Mesodermal cell (in vitro differentiated cells): ENCODE measurements at regions not wholly inside any gene's neighbourhood (a gene's known extent, or its start where the extent isn't known, plus 50 kb on each side); places are given as distances from the start of the nearest gene placed in this dataset.

Source experiments
- H3K27ac ChIP-seq: 2 replicates; pipeline ENCODE4 v1.7.0; 2013; ENCODE audit warnings: mild to moderate bottlenecking, low read depth, low read length, moderate library complexity; ENCODE audit not compliant: severe bottlenecking
- H3K36me3 ChIP-seq: 2 replicates; pipeline ENCODE4 v1.7.1; 2013; ENCODE audit warnings: mild to moderate bottlenecking, low read length, moderate library complexity; ENCODE audit not compliant: control insufficient read depth, insufficient read depth
- H3K4me1 ChIP-seq: one replicate; pipeline ENCODE4 v1.7.1; 2013; ENCODE audit warnings: mild to moderate bottlenecking, low read length; ENCODE audit not compliant: insufficient read depth, control insufficient read depth, poor library complexity, severe bottlenecking
- H3K4me3 ChIP-seq: 2 replicates; pipeline ENCODE4 v1.7.0; 2013; ENCODE audit warnings: low read length, control low read depth, mild to moderate bottlenecking; ENCODE audit not compliant: insufficient read depth, poor library complexity, severe bottlenecking; ENCODE audit errors: extremely low read depth
- H3K9me3 ChIP-seq: 2 replicates; pipeline ENCODE4 v1.7.1; 2013; ENCODE audit warnings: mild to moderate bottlenecking, low read length, moderate library complexity; ENCODE audit not compliant: control insufficient read depth
- WGBS, 2 experiments: methylation state at CpG; one replicate each; pipeline ENCODE4 v1.1.5; 2013; ENCODE audit warnings: missing lambda C conversion rate in 2 of 2; ENCODE audit not compliant: insufficient coverage in 2 of 2; 5-methylcytosine and 5-hydroxymethylcytosine counted together

- H3K36me3 ChIP-seq, result no peaks in the 10 kb centered on the region
- no peaks in the 10 kb centered on the region for H3K9me3 ChIP-seq
- no peak overlapping the region for H3K27ac ChIP-seq
- H3K4me1 ChIP-seq, result peaks cover 33% of the 10 kb centered on the region
- WGBS, 2 experiments, result 83 to 84% methylated on average over 2 of the region's 2 CpGs
- H3K4me3 ChIP-seq, result no peak overlapping the region
Measured at GRCh38 chr11:86749821-86750401, 50.4 kb upstream of the PRSS23 start.

GRCh38 chr11:86749376-86749775, 51.0 kb upstream of the PRSS23 start:
- 100% methylated on average over 1 of the region's 3 CpGs for WGBS, 2 experiments
- H3K36me3 ChIP-seq, result no peaks in the 10 kb centered on the region

GRCh38 chr11:86748296-86748695, 52.0 kb upstream of the PRSS23 start:
- Histone ChIP-seq H3K4me3 (no peak overlapping the region), H3K36me3 (no peaks in the 10 kb centered on the region), H3K4me1 (peaks cover 36% of the 10 kb centered on the region), H3K27ac (peak overlapping the region; percentile 46), H3K9me3 (no peaks in the 10 kb centered on the region)
- 92 to 96% methylated on average over 4 of the region's 4 CpGs for WGBS, 2 experiments

More at GRCh38 chr11:86749376-86749775, 51.0 kb upstream of the PRSS23 start:
- Histone ChIP-seq H3K9me3 (no peaks in the 10 kb centered on the region), H3K27ac (no peak overlapping the region), H3K4me3 (no peak overlapping the region), H3K4me1 (peaks cover 33% of the 10 kb centered on the region)

- H3K4me1 ChIP-seq, result peaks cover 41% of the 10 kb centered on the region
- H3K27ac ChIP-seq, result peak overlapping the region; percentile 46
- no peaks in the 10 kb centered on the region for H3K36me3 ChIP-seq
- H3K4me3 ChIP-seq, result no peak overlapping the region
- 100% methylated on average over 3 of the region's 3 CpGs for WGBS, 2 experiments
- no peaks in the 10 kb centered on the region for H3K9me3 ChIP-seq
Measured at GRCh38 chr11:86747801-86748200, 52.5 kb upstream of the PRSS23 start.

GRCh38 chr11:86746514-86746913, 53.8 kb upstream of the PRSS23 start:
- Histone ChIP-seq H3K9me3 (no peaks in the 10 kb centered on the region), H3K27ac (peak overlapping the region; percentile 93), H3K36me3 (no peaks in the 10 kb centered on the region), H3K4me3 (no peak overlapping the region), H3K4me1 (peaks cover 54% of the 10 kb centered on the region)
- 72 to 88% methylated on average over 3 of the region's 3 CpGs for WGBS, 2 experiments

DNA sequence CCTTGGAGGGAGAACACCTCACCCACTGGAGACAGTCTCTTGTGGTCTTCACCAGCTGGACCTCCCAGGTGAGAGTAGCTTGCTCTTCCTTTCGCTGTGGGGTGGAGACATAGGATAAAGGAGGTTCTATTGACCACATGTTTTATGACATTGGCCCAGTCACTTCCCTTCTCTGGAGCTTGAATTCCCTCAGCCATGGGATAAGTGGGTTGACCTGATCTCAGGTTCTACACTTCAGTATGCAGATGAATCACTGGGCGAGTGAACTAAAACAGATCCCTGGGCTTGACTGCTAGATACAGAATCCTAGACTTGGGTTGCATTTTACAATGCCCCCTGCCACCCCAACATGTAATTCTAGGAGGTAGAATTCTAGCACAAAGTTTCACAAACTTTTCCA, 54.8 kb upstream of the PRSS23 start:
- Histone ChIP-seq H3K9me3 (no peaks in the 10 kb centered on the region), H3K36me3 (no peaks in the 10 kb centered on the region), H3K4me3 (no peak overlapping the region), H3K27ac (peak overlapping the region; percentile 93), H3K4me1 (peaks cover 61% of the 10 kb centered on the region)
- 80 to 100% methylated on average over 1 of the region's 2 CpGs for WGBS, 2 experiments

GRCh38 chr11:86743223-86744118, 56.9 kb upstream of the PRSS23 start:
- Histone ChIP-seq H3K36me3 (no peaks in the 10 kb centered on the region), H3K27ac (peak overlapping the region; percentile 97), H3K9me3 (no peaks in the 10 kb centered on the region), H3K4me1 (peaks cover 77% of the 10 kb centered on the region), H3K4me3 (no peak overlapping the region)
- 77 to 78% methylated on average over 3 of the region's 7 CpGs for WGBS, 2 experiments

- H3K36me3 ChIP-seq, result no peaks in the 10 kb centered on the region
- 97 to 100% methylated on average over 6 of the region's 6 CpGs for WGBS, 2 experiments
- peak overlapping the region; percentile 100 for H3K27ac ChIP-seq
- H3K4me3 ChIP-seq, result no peak overlapping the region
- H3K9me3 ChIP-seq, result no peaks in the 10 kb centered on the region
- H3K4me1 ChIP-seq, result peaks cover 65% of the 10 kb centered on the region
Measured at GRCh38 chr11:86741839-86742805, 58.2 kb upstream of the PRSS23 start.

GRCh38 chr11:86741484-86741835, 58.9 kb upstream of the PRSS23 start:
- Histone ChIP-seq H3K4me3 (no peak overlapping the region), H3K4me1 (peaks cover 59% of the 10 kb centered on the region), H3K36me3 (no peaks in the 10 kb centered on the region), H3K27ac (peak overlapping the region; percentile 100), H3K9me3 (no peaks in the 10 kb centered on the region)

DNA sequence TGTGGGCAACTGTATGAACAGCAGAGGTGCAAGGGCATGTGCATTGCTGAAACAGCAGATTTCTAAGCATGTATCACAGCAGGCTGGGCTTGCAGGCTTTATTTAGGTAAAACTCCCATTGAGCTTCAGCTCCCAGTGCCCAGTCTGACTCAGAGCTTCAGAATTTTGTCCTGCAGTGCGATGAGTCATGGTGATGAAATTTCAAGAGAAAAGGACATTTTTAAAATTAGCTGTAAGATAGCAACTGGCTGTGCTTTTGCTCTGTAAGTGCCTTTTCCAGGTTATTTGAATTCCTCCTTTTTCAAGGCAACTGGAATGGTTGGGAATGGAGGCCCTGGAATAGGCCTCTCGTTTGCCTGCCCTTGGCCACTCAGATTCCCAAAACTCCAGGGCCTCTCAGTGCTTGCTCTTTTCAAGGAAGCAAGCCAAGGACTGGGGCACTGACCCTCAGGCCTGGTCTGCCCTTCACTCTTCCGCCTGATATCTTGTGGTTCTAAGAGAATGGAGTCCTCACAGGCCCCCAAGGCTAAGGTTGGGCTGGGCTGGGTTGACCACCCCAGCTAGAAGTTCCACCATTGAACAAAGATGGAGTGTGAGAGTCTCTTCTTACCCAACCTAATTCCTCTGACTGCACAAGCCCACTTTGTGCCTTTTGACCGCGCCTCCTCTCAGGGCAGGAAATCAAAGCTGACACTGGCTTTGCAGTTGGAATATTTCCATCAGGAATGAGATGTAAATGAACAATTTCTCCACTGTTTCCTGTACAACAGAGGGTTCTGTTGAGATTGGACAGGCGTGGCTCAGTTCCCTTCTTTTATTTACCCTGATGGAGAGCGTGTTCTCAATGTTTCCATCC, 59.5 kb upstream of the PRSS23 start:
- 33 to 85% methylated on average over 3 to 5 of the region's 7 CpGs for WGBS, 2 experiments
- H3K9me3 ChIP-seq, result no peaks in the 10 kb centered on the region
- H3K4me1 ChIP-seq, result peaks cover 56% of the 10 kb centered on the region
- H3K4me3 ChIP-seq, result no peak overlapping the region
- H3K36me3 ChIP-seq, result no peaks in the 10 kb centered on the region
- H3K27ac ChIP-seq, result peak overlapping the region; percentile 100
